PFSK-1 (cell line): ENCODE measurements at regions not wholly inside any gene's neighbourhood (a gene's known extent, or its start where the extent isn't known, plus 50 kb on each side); places are given as distances from the start of the nearest gene placed in this dataset.

Experiments
- FOXP2 ChIP-seq: optimal IDR thresholded peaks from 2 replicates; pipeline ENCODE3; 2011; ENCODE audit warnings: borderline replicate concordance, control low read depth, inconsistent platforms; ENCODE audit not compliant: insufficient read depth; ENCODE audit errors: extremely low read length, extremely low read depth
- POLR2AphosphoS5 ChIP-seq: IDR thresholded peaks from 2 replicates; pipeline ENCODE4 v1.6.1; 2012; ENCODE audit warnings: low read depth, mild to moderate bottlenecking, control low read depth, low read length, moderate library complexity
- REST ChIP-seq, 2 experiments: IDR thresholded peaks; 2 replicates each; pipeline versions ENCODE4 v1.6.1 to v1.8.0; 2011 to 2012; ENCODE audit warnings: low read depth in 2 of 2, low read length in 2 of 2, control low read depth in 1 of 2, inconsistent platforms in 1 of 2, mild to moderate bottlenecking in 1 of 2, moderate library complexity in 1 of 2; ENCODE audit not compliant: insufficient read depth in 1 of 2
- SIN3A ChIP-seq: IDR thresholded peaks from 2 replicates; pipeline ENCODE4 v1.6.1; 2012; ENCODE audit warnings: mild to moderate bottlenecking, low read length, moderate library complexity, borderline replicate concordance; ENCODE audit not compliant: insufficient read depth
- TAF1 ChIP-seq: IDR thresholded peaks from 2 replicates; pipeline ENCODE4 v1.6.1; 2012; ENCODE audit warnings: low read length, control low read depth, borderline replicate concordance; ENCODE audit not compliant: insufficient read depth

- TF ChIP-seq REST (IDR thresholded peaks at IDR 0.05; ENCODE audit: insufficient read depth in 1 of 2, low read depth in 2 of 2, low read length in 2 of 2), result no peak
- TF ChIP-seq POLR2AphosphoS5, result no peak
- no peak for TF ChIP-seq TAF1
- TF ChIP-seq FOXP2, result no peak
- TF ChIP-seq SIN3A, result no peak
These were observed 278.6 kb downstream of the EDEM1 start for GRCh38 chr3:5466065-5466464.
